HCT116 (cell line): ENCODE measurements at regions not wholly inside any gene's neighbourhood (a gene's known extent, or its start where the extent isn't known, plus 50 kb on each side); places are given as distances from the start of the nearest gene placed in this dataset.

Source experiments
- ATAC-seq: fragments of 200-7000 bp; cut with Tn5 transposase; 2 replicates; pipeline ENCODE4 v1.9.1; 2020; ENCODE audit warnings: mild to moderate bottlenecking, moderate library complexity
- BruUV-seq: library from RNA; stranded (reverse); fragments of 400-500 nt; replicated peaks from 2 replicates; lab custom pipeline; 2021; lab: Mats Ljungman, UMichigan
- CTCF ChIA-PET: fragments of 300-600 bp; sonication (Branson Sonifier 250); formaldehyde crosslinking; loops from one replicate; lab custom pipeline; 2021; ENCODE audit warnings: antibody characterized with exemption; lab: Charles Lee
- POLR2A ChIA-PET: fragments of 300-600, 350-600 bp; sonication (Branson Sonifier 250); formaldehyde crosslinking; loops from one replicate; lab custom pipeline; 2021; ENCODE audit warnings: antibody characterized with exemption; lab: Charles Lee
- RAD21 ChIA-PET, 2 experiments: fragments of 300-600 bp; sonication (Branson Sonifier 250); formaldehyde crosslinking; loops; one replicate each; lab custom pipeline; 2023; ENCODE audit warnings: low total read pairs in 2 of 2; ENCODE audit not compliant: uncharacterized antibody in 2 of 2, unreplicated experiment in 2 of 2, low non-redundant PET in 1 of 2; lab: Charles Lee
- DNase-seq: peaks from one replicate; pipeline ENCODE4 v3.0.0-alpha.2; 2010; ENCODE audit warnings: low read depth, low spot score
- H2AFZ ChIP-seq: fragments of 200-600 bp; shearing (Covaris generic), sonication (generic); 2 replicates; pipeline ENCODE4 v1.6.1; 2017; ENCODE audit warnings: low read depth, mixed run types, mixed read lengths, antibody characterized with exemption, low read length; ENCODE audit not compliant: poor library complexity, severe bottlenecking
- H3K27ac ChIP-seq: 2 replicates; pipeline ENCODE4 v1.5.1; 2012; ENCODE audit warnings: low read depth, low read length
- H3K27me3 ChIP-seq: fragments of 200-600 bp; sonication (generic); 2 replicates; pipeline ENCODE4 v1.6.1; 2016; ENCODE audit warnings: mixed run types, low read length, mixed read lengths; ENCODE audit not compliant: insufficient read depth
- H3K36me3 ChIP-seq, 2 experiments: fragments of 200-500 bp in 1 of 2; fragments of 200-600 bp in 1 of 2; sonication (Bioruptor generic) in 1 of 2; sonication (generic) in 1 of 2; 2 replicates each; pipeline versions ENCODE4 v1.5.1 to v1.6.1; 2014 to 2016; ENCODE audit warnings: low read length in 2 of 2, inconsistent platforms in 1 of 2, mixed read lengths in 1 of 2, mixed run types in 1 of 2; ENCODE audit not compliant: insufficient read depth in 2 of 2, control insufficient read depth in 1 of 2
- H3K4me1 ChIP-seq, 2 experiments: fragments of 200-600 bp in 1 of 2; sonication (generic) in 1 of 2; 2 replicates each; pipeline versions ENCODE4 v1.5.1 to v1.6.1; 2012 to 2017; ENCODE audit warnings: low read length in 2 of 2, inconsistent platforms in 1 of 2, mild to moderate bottlenecking in 1 of 2, mixed read lengths in 1 of 2, mixed run types in 1 of 2, moderate library complexity in 1 of 2; ENCODE audit not compliant: insufficient read depth in 2 of 2, control insufficient read depth in 1 of 2
- H3K4me2 ChIP-seq: fragments of 200-600 bp; sonication (generic); 2 replicates; pipeline ENCODE4 v1.6.1; 2017; ENCODE audit warnings: mixed run types, low read length, mixed read lengths
- H3K4me3 ChIP-seq, 2 experiments: fragments of 200-600 bp in 1 of 2; sonication (generic) in 1 of 2; replicated peaks in 1 of 2; 2 replicates each; pipeline ENCODE4 v1.5.1; 2011 to 2016; ENCODE audit warnings: low read length in 2 of 2, control low read depth in 1 of 2, low read depth in 1 of 2, mild to moderate bottlenecking in 1 of 2, mixed read lengths in 1 of 2, mixed run types in 1 of 2
- H3K79me2 ChIP-seq: fragments of 200-600 bp; sonication (generic); 2 replicates; pipeline ENCODE4 v1.6.1; 2017; ENCODE audit warnings: mild to moderate bottlenecking, mixed run types, low read length, moderate library complexity, mixed read lengths; ENCODE audit not compliant: insufficient read depth
- H3K9ac ChIP-seq: fragments of 200-600 bp; sonication (generic); 2 replicates; pipeline ENCODE4 v1.6.1; 2016; ENCODE audit warnings: low read length, mixed read lengths
- H3K9me2 ChIP-seq: fragments of 200-600 bp; sonication (generic), shearing (Covaris generic); 2 replicates; pipeline ENCODE4 v1.6.1; 2017; ENCODE audit warnings: mixed run types, mild to moderate bottlenecking, moderate library complexity; ENCODE audit not compliant: insufficient read depth
- H3K9me3 ChIP-seq, 2 experiments: fragments of 200-500 bp in 1 of 2; fragments of 200-600 bp in 1 of 2; sonication (Bioruptor generic) in 1 of 2; sonication (generic) in 1 of 2; 2 replicates each; pipeline ENCODE4 v1.6.1; 2014 to 2017; ENCODE audit warnings: low read length in 2 of 2, mixed read lengths in 2 of 2, inconsistent platforms in 1 of 2, low read depth in 1 of 2, mild to moderate bottlenecking in 1 of 2, mixed run types in 1 of 2, moderate library complexity in 1 of 2; ENCODE audit not compliant: control insufficient read depth in 1 of 2, insufficient read depth in 1 of 2
- H4K20me1 ChIP-seq: fragments of 200-600 bp; sonication (generic), shearing (Covaris generic); 2 replicates; pipeline ENCODE4 v1.6.1; 2017; ENCODE audit warnings: mixed run types, mild to moderate bottlenecking, moderate library complexity; ENCODE audit not compliant: insufficient read depth
- ATF3 ChIP-seq: IDR thresholded peaks from 2 replicates; pipeline ENCODE4 v1.6.1; 2012
- CEBPB ChIP-seq: IDR thresholded peaks from 2 replicates; pipeline ENCODE4 v1.6.1; 2012; ENCODE audit warnings: low read depth
- CTCF ChIP-seq, 3 experiments: fragments of 200-600 bp in 1 of 3; sonication (generic) in 1 of 3; IDR thresholded peaks in 2 of 3; conservative IDR thresholded peaks in 1 of 3; 2 replicates each; pipeline ENCODE4 v1.5.1; 2012 to 2017; ENCODE audit warnings: low read depth in 2 of 3, low read length in 2 of 3, antibody characterized with exemption in 1 of 3, borderline replicate concordance in 1 of 3, control low read depth in 1 of 3, mild to moderate bottlenecking in 1 of 3, mixed read lengths in 1 of 3, mixed run types in 1 of 3, moderate library complexity in 1 of 3; ENCODE audit not compliant: insufficient read depth in 1 of 3
- EZH2 ChIP-seq: fragments of 200-600 bp; sonication (generic); IDR thresholded peaks from 2 replicates; pipeline ENCODE4 v1.6.1; 2017; ENCODE audit warnings: antibody characterized with exemption, mixed run types
- EZH2phosphoT487 ChIP-seq: fragments of 200-600 bp; IDR thresholded peaks from 2 replicates; pipeline ENCODE4 v1.6.1; 2018; ENCODE audit warnings: antibody characterized with exemption, borderline replicate concordance
- POLR2A ChIP-seq: IDR thresholded peaks from 2 replicates; pipeline ENCODE4 v1.7.0; 2011; ENCODE audit warnings: borderline replicate concordance; ENCODE audit not compliant: insufficient read depth, insufficient read length; ENCODE audit errors: extremely low read depth
- POLR2AphosphoS5 ChIP-seq: IDR thresholded peaks from 2 replicates; pipeline ENCODE4 v1.6.1; 2011; ENCODE audit warnings: mild to moderate bottlenecking, low read depth, low read length, moderate library complexity
- SRF ChIP-seq: IDR thresholded peaks from 2 replicates; pipeline ENCODE4 v1.6.1; 2012; ENCODE audit warnings: low read depth
- TCF7L2 ChIP-seq: IDR thresholded peaks from 2 replicates; pipeline ENCODE4 v1.7.0; 2011; ENCODE audit warnings: borderline replicate concordance, inconsistent platforms; ENCODE audit not compliant: insufficient read depth, insufficient read length; ENCODE audit errors: extremely low read depth
- intact Hi-C: fragments of 100-400 bp; cut with micrococcal nuclease; formaldehyde crosslinking; loops from 2 replicates; pipeline ENCODE4 v1.10.0; 2022

GRCh38 chr11:45578316-45578715, 87.1 kb downstream of the CHST1 start:
- Histone ChIP-seq H3K27me3 (peaks cover 64% of the 10 kb centered on the region), H4K20me1 (no peaks in the 10 kb centered on the region), H3K79me2 (no peaks in the 10 kb centered on the region), H3K4me2 (no peak overlapping the region), H3K27ac (no peak overlapping the region), H3K36me3 (no peaks in the 10 kb centered on the region), H2AFZ (no peak overlapping the region), H3K4me3 (no peak overlapping the region), H3K4me1 (peaks cover 2 to 6% of the 10 kb centered on the region in 2 experiments; a peak in 3 of 4 replicates), H3K9ac (no peak overlapping the region), H3K9me2 (no peaks in the 10 kb centered on the region), H3K9me3 (no peaks in the 10 kb centered on the region)
- ChIA-PET POLR2A (no interaction called here), RAD21 (no interaction called here), CTCF (no interaction called here)
- intact Hi-C loops: no loop called here
- peak; percentile 67; the same call in 1 of the 2 replicates for ATAC-seq
- BruUV-seq: no TSS peak
- no peak for TF ChIP-seq CEBPB
- no peak for TF ChIP-seq EZH2
- no peak for TF ChIP-seq SRF
- TF ChIP-seq CTCF (IDR thresholded peaks at IDR 0.05 in 2 of 3, conservative IDR thresholded peaks at IDR 0.05 in 1 of 3; ENCODE audit: borderline replicate concordance in 1 of 3, insufficient read depth in 1 of 3, low read depth in 2 of 3, low read length in 2 of 3): no peak
- no peak for TF ChIP-seq EZH2phosphoT487
- no peak for TF ChIP-seq POLR2A
- no peak for TF ChIP-seq TCF7L2
- TF ChIP-seq POLR2AphosphoS5: no peak
- TF ChIP-seq ATF3: no peak
- no peak for DNase-seq
